ENCODE measurements at regions not wholly inside any gene's neighbourhood (a gene's known extent, or its start where the extent isn't known, plus 50 kb on each side); places are given as distances from the start of the nearest gene placed in this dataset.

DNA sequence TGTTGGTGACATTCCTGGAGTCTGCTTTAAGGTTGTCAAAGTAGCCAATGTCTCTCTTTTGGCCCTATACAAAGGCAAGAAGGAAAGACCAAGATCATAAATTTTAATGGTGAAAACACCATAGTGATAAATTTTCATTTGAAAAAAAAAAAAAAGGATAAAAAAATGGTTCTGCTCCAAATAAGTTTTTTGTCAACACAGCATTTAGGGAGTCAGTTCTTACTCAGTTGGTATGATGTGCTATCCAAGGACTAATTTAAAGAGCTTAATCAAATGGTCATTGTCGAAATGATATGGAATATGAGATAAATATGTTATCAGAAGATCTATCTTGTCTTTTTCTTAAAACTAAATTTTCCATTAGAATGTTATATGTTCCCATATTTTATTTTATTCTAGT is 83.9 kb downstream of the PCDH18 start:
- TF ChIP-seq, protein P1, sequence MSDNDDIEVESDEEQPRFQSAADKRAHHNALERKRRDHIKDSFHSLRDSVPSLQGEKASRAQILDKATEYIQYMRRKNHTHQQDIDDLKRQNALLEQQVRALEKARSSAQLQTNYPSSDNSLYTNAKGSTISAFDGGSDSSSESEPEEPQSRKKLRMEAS (IDR thresholded peaks at IDR 0.05) = no peak
- TF ChIP-seq EP300 (IDR thresholded peaks at IDR 0.05; ENCODE audit: borderline replicate concordance) (no peak), YY1 (IDR thresholded peaks at IDR 0.05; ENCODE audit: low read depth) (no peak), TCF12 (IDR thresholded peaks at IDR 0.05; ENCODE audit: low read depth) (no peak), RAD21 (IDR thresholded peaks at IDR 0.05; ENCODE audit: low read depth) (no peak), USF1 (IDR thresholded peaks at IDR 0.05) (no peak), ZBTB7A (IDR thresholded peaks at IDR 0.05; ENCODE audit: low read depth) (no peak), FOXM1 (IDR thresholded peaks at IDR 0.05; ENCODE audit: borderline replicate concordance, low read depth) (no peak), NFIC (IDR thresholded peaks at IDR 0.05) (no peak), CEBPB (IDR thresholded peaks at IDR 0.05) (no peak), TAF1 (IDR thresholded peaks at IDR 0.05; ENCODE audit: low read depth) (no peak), EGR1 (IDR thresholded peaks at IDR 0.05) (no peak)
- TF ChIP-seq, protein P2, sequence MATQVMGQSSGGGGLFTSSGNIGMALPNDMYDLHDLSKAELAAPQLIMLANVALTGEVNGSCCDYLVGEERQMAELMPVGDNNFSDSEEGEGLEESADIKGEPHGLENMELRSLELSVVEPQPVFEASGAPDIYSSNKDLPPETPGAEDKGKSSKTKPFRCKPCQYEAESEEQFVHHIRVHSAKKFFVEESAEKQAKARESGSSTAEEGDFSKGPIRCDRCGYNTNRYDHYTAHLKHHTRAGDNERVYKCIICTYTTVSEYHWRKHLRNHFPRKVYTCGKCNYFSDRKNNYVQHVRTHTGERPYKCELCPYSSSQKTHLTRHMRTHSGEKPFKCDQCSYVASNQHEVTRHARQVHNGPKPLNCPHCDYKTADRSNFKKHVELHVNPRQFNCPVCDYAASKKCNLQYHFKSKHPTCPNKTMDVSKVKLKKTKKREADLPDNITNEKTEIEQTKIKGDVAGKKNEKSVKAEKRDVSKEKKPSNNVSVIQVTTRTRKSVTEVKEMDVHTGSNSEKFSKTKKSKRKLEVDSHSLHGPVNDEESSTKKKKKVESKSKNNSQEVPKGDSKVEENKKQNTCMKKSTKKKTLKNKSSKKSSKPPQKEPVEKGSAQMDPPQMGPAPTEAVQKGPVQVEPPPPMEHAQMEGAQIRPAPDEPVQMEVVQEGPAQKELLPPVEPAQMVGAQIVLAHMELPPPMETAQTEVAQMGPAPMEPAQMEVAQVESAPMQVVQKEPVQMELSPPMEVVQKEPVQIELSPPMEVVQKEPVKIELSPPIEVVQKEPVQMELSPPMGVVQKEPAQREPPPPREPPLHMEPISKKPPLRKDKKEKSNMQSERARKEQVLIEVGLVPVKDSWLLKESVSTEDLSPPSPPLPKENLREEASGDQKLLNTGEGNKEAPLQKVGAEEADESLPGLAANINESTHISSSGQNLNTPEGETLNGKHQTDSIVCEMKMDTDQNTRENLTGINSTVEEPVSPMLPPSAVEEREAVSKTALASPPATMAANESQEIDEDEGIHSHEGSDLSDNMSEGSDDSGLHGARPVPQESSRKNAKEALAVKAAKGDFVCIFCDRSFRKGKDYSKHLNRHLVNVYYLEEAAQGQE (IDR thresholded peaks at IDR 0.05; ENCODE audit: low read depth) = no peak

Measured in Ishikawa (cell line).